Suprapubic skin (tissue), 4 donors: ENCODE measurements at regions not wholly inside any gene's neighbourhood (a gene's known extent, or its start where the extent isn't known, plus 50 kb on each side); places are given as distances from the start of the nearest gene placed in this dataset.

Source experiments
- DNase-seq, 2 donors: peaks; one replicate each; pipeline ENCODE4 v3.0.0-alpha.2; 2019; ENCODE audit warnings: low spot score in 2 of 2
- H3K27ac ChIP-seq: fragments of 200-600 bp; sonication (generic); one replicate; pipeline ENCODE4 v1.5.1; 2019
- H3K27me3 ChIP-seq: fragments of 200-600 bp; sonication (generic); one replicate; pipeline ENCODE4 v1.5.1; 2019
- H3K36me3 ChIP-seq: fragments of 200-600 bp; sonication (generic); one replicate; pipeline ENCODE4 v1.5.1; 2019
- H3K4me1 ChIP-seq: fragments of 200-600 bp; sonication (generic); one replicate; pipeline ENCODE4 v1.5.1; 2019
- H3K4me3 ChIP-seq: fragments of 200-600 bp; sonication (generic); one replicate; pipeline ENCODE4 v1.5.1; 2019; ENCODE audit warnings: mild to moderate bottlenecking
- H3K9me3 ChIP-seq: fragments of 200-600 bp; sonication (generic); one replicate; pipeline ENCODE4 v1.5.1; 2019
- CTCF ChIP-seq, 2 donors: fragments of 200-600 bp in 1 of 2; fragments of 450-650 bp in 1 of 2; sonication (generic) in 1 of 2; IDR thresholded peaks; one replicate each; pipeline ENCODE4 v1.5.1; 2016 to 2019; ENCODE audit warnings: antibody characterized with exemption in 2 of 2, mild to moderate bottlenecking in 1 of 2, moderate library complexity in 1 of 2
- EP300 ChIP-seq: sonication (generic); formaldehyde crosslinking; IDR thresholded peaks from one replicate; pipeline ENCODE4 v1.6.1; 2017; ENCODE audit warnings: antibody characterized with exemption
- POLR2A ChIP-seq, 2 donors: fragments of 450-650 bp; IDR thresholded peaks; one replicate each; pipeline ENCODE4 v1.6.1; 2017; ENCODE audit warnings: antibody characterized with exemption in 2 of 2, mild to moderate bottlenecking in 2 of 2, moderate library complexity in 2 of 2
- POLR2AphosphoS5 ChIP-seq, 3 donors: sonication (generic); formaldehyde crosslinking; IDR thresholded peaks; one replicate each; pipeline ENCODE4 v1.6.1; 2017; ENCODE audit warnings: antibody characterized with exemption in 3 of 3
- WGBS: methylation state at CpG from one replicate; pipeline ENCODE4 v1.1.5; 2018; 5-methylcytosine and 5-hydroxymethylcytosine counted together

DNA sequence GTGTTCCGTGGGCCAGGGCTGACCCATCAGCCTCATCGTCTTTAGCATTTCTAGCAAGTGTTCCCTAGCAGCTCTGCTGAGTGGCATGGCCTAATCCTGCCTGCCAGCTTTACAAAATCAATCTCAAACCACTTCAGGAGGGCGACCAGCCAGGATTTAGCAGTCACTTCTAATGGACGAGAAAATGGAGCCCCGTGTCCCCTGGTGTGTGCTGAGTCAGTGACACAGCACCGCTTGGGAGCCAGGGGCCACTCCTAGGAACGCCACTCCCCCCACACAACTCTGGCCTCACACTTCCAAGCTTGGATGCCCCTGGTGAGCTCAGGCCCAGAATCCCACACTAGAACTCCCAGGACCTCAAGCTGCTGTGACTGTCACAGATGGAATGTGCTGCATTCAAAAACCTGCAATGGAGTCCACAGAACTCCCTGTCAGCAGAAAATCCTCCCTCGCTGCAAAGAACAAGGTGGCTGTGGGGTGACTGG is 311.2 kb upstream of the GATB start:
- WGBS = 91% methylated on average over 6 of the region's 8 CpGs
- H3K36me3 ChIP-seq = no peaks in the 10 kb centered on the region
- H3K4me1 ChIP-seq = peaks cover 5% of the 10 kb centered on the region
- H3K27ac ChIP-seq = no peak overlapping the region
- H3K4me3 ChIP-seq = no peak overlapping the region
- no peaks in the 10 kb centered on the region for H3K9me3 ChIP-seq
- DNase-seq = no peak
- no peaks in the 10 kb centered on the region for H3K27me3 ChIP-seq
- TF ChIP-seq CTCF (IDR thresholded peaks at IDR 0.05) (no peak), POLR2AphosphoS5 (IDR thresholded peaks at IDR 0.05) (no peak), EP300 (no peak), POLR2A (IDR thresholded peaks at IDR 0.05) (no peak)

DNA sequence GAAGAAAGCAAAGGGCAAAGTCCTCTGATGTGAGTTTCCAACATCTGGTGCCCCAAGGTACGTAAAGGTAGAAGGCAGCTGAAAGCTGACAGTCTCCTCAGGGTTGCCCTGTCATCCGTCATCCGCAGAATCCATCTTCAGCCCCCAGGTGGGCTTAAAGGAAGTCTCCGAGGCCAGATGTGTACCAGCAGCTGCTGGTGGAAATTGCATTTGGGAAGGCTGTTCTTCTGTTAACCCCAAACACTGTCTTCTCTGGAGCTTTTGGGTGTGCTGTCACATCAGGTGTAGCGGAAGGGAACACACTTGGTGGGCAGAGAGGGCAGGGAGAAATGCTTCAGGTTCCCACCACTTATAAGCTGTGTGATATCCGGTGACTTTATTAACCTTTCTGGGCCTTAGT is 310.0 kb upstream of the GATB start:
- Histone ChIP-seq H3K27me3 (no peaks in the 10 kb centered on the region), H3K36me3 (no peaks in the 10 kb centered on the region), H3K4me3 (no peak overlapping the region), H3K9me3 (no peaks in the 10 kb centered on the region), H3K27ac (no peak overlapping the region), H3K4me1 (peaks cover 5% of the 10 kb centered on the region)
- TF ChIP-seq EP300 = no peak
- TF ChIP-seq POLR2A (IDR thresholded peaks at IDR 0.05) = no peak
- TF ChIP-seq CTCF (IDR thresholded peaks at IDR 0.05) = no peak
- TF ChIP-seq POLR2AphosphoS5 (IDR thresholded peaks at IDR 0.05) = no peak
- DNase-seq = no peak
- 94% methylated on average over 6 of the region's 6 CpGs for WGBS

GRCh38 chr4:152068866-152069265 is 308.1 kb upstream of the GATB start:
- 68% methylated on average over 3 of the region's 3 CpGs for WGBS

DNA sequence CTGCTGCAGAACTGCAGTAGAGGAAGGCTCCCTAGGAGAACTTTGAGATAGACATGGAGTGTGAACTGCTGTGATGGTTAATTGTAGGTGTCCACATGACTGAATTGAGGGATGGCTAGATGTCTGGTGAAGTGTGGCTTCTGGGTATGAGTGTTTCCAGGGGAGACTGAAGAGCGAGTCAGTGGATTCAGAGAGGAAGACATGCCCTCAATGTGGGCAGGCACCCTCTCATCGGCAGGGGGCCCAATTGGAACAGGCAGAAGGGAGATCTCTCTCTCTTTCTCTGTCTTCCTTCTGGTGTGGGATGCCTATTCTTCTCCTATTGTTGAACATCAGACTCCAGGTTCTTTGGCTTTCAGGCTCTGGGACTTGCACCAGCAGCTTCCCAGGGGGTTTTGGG is 304.7 kb upstream of the GATB start:
- Histone ChIP-seq H3K27me3 (no peaks in the 10 kb centered on the region), H3K36me3 (no peaks in the 10 kb centered on the region), H3K4me1 (peaks cover 23% of the 10 kb centered on the region), H3K9me3 (no peaks in the 10 kb centered on the region), H3K4me3 (no peak overlapping the region), H3K27ac (no peak overlapping the region)
- TF ChIP-seq POLR2A (IDR thresholded peaks at IDR 0.05) (no peak), EP300 (no peak), POLR2AphosphoS5 (IDR thresholded peaks at IDR 0.05) (no peak), CTCF (IDR thresholded peaks at IDR 0.05) (no peak)
- 92% methylated on average over 2 of the region's 2 CpGs for WGBS
- no peak for DNase-seq

More at GRCh38 chr4:152068866-152069265, 308.1 kb upstream of the GATB start:
- no peak for TF ChIP-seq POLR2A (IDR thresholded peaks at IDR 0.05)
- TF ChIP-seq EP300 = no peak
- Histone ChIP-seq H3K4me1 (peaks cover 16% of the 10 kb centered on the region), H3K4me3 (no peak overlapping the region), H3K27me3 (no peaks in the 10 kb centered on the region), H3K36me3 (no peaks in the 10 kb centered on the region), H3K9me3 (no peaks in the 10 kb centered on the region), H3K27ac (no peak overlapping the region)
- DNase-seq = no peak

- 63% methylated on average over 1 of the region's 1 CpG for WGBS
- H3K4me3 ChIP-seq = no peak overlapping the region
- no peaks in the 10 kb centered on the region for H3K27me3 ChIP-seq
- H3K27ac ChIP-seq = peak overlapping the region; percentile 39
- TF ChIP-seq POLR2A (IDR thresholded peaks at IDR 0.05) (no peak), CTCF (IDR thresholded peaks at IDR 0.05) (no peak), EP300 (no peak), POLR2AphosphoS5 (IDR thresholded peaks at IDR 0.05) (no peak)
- no peaks in the 10 kb centered on the region for H3K9me3 ChIP-seq
- H3K4me1 ChIP-seq = peaks cover 23% of the 10 kb centered on the region
- DNase-seq = no peak
- H3K36me3 ChIP-seq = no peaks in the 10 kb centered on the region
Observed at GRCh38 chr4:152064753-152065152, 303.9 kb upstream of the GATB start.

DNA sequence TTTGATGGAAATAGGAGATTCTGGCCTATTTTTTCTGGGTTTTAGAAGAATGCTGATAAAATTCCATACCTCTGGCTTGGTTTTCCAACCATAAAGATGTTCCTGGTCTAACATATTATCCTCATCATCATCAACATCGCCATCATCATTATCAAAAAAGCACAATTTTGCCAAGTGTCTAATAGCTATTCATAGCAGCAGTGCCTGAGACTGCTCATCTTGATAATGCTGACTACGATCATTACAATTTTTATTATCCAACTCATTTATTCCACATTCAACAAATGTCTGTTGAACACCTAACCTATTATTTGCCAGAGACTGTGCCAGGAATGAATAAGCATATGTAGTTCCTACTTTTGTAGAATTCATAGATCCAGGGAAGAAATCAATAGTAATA is 303.5 kb upstream of the GATB start:
- Histone ChIP-seq H3K27ac (peak overlapping the region; percentile 39), H3K4me1 (peaks cover 23% of the 10 kb centered on the region), H3K4me3 (no peak overlapping the region), H3K36me3 (no peaks in the 10 kb centered on the region), H3K27me3 (no peaks in the 10 kb centered on the region), H3K9me3 (no peaks in the 10 kb centered on the region)
- 51% methylated on average over 2 of the region's 2 CpGs for WGBS
- TF ChIP-seq POLR2AphosphoS5 (IDR thresholded peaks at IDR 0.05) (no peak), CTCF (IDR thresholded peaks at IDR 0.05) (no peak), POLR2A (IDR thresholded peaks at IDR 0.05) (no peak), EP300 (no peak)
- DNase-seq = no peak
